OCI-LY1 (cell line): ENCODE measurements at regions not wholly inside any gene's neighbourhood (a gene's known extent, or its start where the extent isn't known, plus 50 kb on each side); places are given as distances from the start of the nearest gene placed in this dataset.

Experiments
- EZH2 ChIP-seq: fragments of 200-600 bp; sonication (generic), shearing (Covaris generic); IDR thresholded peaks from 2 replicates; pipeline ENCODE4 v1.8.0; 2017; ENCODE audit warnings: borderline replicate concordance, mixed run types, mild to moderate bottlenecking, antibody characterized with exemption, low read length, moderate library complexity, mixed read lengths
- TF ChIP-seq, protein P1 (sequence below): fragments of 200-600 bp; sonication (generic), shearing (Covaris generic); IDR thresholded peaks from 2 replicates; pipeline ENCODE4 v1.5.1; 2017; ENCODE audit warnings: mild to moderate bottlenecking, antibody characterized with exemption, low read length, moderate library complexity, mixed read lengths

DNA sequence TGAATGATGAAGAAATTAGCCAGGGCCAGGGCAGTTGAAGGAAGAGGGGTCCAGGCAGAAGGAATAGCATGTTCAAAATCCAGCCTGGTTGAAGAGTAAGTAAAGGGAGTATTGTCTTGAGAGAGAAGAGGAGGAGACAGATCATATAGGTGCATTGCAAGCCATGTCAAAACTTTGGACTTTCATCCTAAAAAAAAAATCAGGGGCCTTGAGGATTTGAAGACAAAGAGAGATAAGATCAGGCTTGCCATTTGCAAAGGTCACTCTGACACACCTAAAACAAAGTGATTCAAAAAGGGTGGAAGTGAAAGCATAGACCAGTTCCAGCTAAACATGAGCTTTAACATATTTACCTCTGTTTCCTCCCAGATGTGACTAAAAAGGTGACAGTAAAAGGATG is 95.7 kb upstream of the DRD2 start:
- TF ChIP-seq, protein P1, sequence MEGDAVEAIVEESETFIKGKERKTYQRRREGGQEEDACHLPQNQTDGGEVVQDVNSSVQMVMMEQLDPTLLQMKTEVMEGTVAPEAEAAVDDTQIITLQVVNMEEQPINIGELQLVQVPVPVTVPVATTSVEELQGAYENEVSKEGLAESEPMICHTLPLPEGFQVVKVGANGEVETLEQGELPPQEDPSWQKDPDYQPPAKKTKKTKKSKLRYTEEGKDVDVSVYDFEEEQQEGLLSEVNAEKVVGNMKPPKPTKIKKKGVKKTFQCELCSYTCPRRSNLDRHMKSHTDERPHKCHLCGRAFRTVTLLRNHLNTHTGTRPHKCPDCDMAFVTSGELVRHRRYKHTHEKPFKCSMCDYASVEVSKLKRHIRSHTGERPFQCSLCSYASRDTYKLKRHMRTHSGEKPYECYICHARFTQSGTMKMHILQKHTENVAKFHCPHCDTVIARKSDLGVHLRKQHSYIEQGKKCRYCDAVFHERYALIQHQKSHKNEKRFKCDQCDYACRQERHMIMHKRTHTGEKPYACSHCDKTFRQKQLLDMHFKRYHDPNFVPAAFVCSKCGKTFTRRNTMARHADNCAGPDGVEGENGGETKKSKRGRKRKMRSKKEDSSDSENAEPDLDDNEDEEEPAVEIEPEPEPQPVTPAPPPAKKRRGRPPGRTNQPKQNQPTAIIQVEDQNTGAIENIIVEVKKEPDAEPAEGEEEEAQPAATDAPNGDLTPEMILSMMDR = no peak
- no peak for TF ChIP-seq EZH2
